ENCODE measurements at regions not wholly inside any gene's neighbourhood (a gene's known extent, or its start where the extent isn't known, plus 50 kb on each side); places are given as distances from the start of the nearest gene placed in this dataset.

- H3K4me3 ChIP-seq (replicated peaks; ENCODE audit: insufficient read depth, low read length), result no peak overlapping the region
Measured at GRCh38 chr19:29324291-29324680, 111.3 kb upstream of the UQCRFS1 start.

GRCh38 chr19:29324717-29325116, 111.8 kb upstream of the UQCRFS1 start:
- no peak for TF ChIP-seq REST (IDR thresholded peaks at IDR 0.05; ENCODE audit: insufficient replicate concordance, low read depth)
- no peak for TF ChIP-seq GABPA (IDR thresholded peaks at IDR 0.05; ENCODE audit: low read depth)
- TF ChIP-seq POLR2AphosphoS5 (IDR thresholded peaks at IDR 0.05; ENCODE audit: low read depth), result no peak
- no peak for TF ChIP-seq CTCF (IDR thresholded peaks at IDR 0.05; ENCODE audit: insufficient read depth, low read length)
- TF ChIP-seq SPI1 (IDR thresholded peaks at IDR 0.05; ENCODE audit: borderline replicate concordance, low read depth), result no peak
- Histone ChIP-seq H3K27ac (replicated peaks) (no peak overlapping the region), H3K4me3 (replicated peaks; ENCODE audit: insufficient read depth, low read length) (no peak overlapping the region), H3K27me3 (ENCODE audit: insufficient read depth, poor library complexity, severe bottlenecking) (peaks cover 2% of the 10 kb centered on the region)
- DNase-seq (ENCODE audit: low read depth in 1 of 2, low spot score in 1 of 2), result no peak

More at GRCh38 chr19:29324291-29324680, 111.3 kb upstream of the UQCRFS1 start:
- Histone ChIP-seq H3K27ac (replicated peaks) (no peak overlapping the region), H3K27me3 (ENCODE audit: insufficient read depth, poor library complexity, severe bottlenecking) (peaks cover 2% of the 10 kb centered on the region)
- TF ChIP-seq POLR2AphosphoS5 (IDR thresholded peaks at IDR 0.05; ENCODE audit: low read depth), result no peak
- DNase-seq (ENCODE audit: low read depth in 1 of 2, low spot score in 1 of 2), result no peak

GRCh38 chr19:29325241-29325975, 112.5 kb upstream of the UQCRFS1 start:
- no peak for DNase-seq (ENCODE audit: low read depth in 1 of 2, low spot score in 1 of 2)
- no peak overlapping the region for H3K4me3 ChIP-seq (replicated peaks; ENCODE audit: insufficient read depth, low read length)
- no peak overlapping the region for H3K27ac ChIP-seq (replicated peaks)
- TF ChIP-seq GABPA (IDR thresholded peaks at IDR 0.05; ENCODE audit: low read depth), result no peak
- TF ChIP-seq SPI1 (IDR thresholded peaks at IDR 0.05; ENCODE audit: borderline replicate concordance, low read depth), result no peak
- no peak for TF ChIP-seq POLR2AphosphoS5 (IDR thresholded peaks at IDR 0.05; ENCODE audit: low read depth)
- no peak for TF ChIP-seq REST (IDR thresholded peaks at IDR 0.05; ENCODE audit: insufficient replicate concordance, low read depth)
- no peak for TF ChIP-seq CTCF (IDR thresholded peaks at IDR 0.05; ENCODE audit: insufficient read depth, low read length)
- peaks cover 2% of the 10 kb centered on the region for H3K27me3 ChIP-seq (ENCODE audit: insufficient read depth, poor library complexity, severe bottlenecking)

- no peak overlapping the region for H3K4me3 ChIP-seq (replicated peaks; ENCODE audit: insufficient read depth, low read length)
- no peak for DNase-seq (ENCODE audit: low read depth in 1 of 2, low spot score in 1 of 2)
- no peaks in the 10 kb centered on the region for H3K27me3 ChIP-seq (ENCODE audit: insufficient read depth, poor library complexity, severe bottlenecking)
- TF ChIP-seq REST (IDR thresholded peaks at IDR 0.05; ENCODE audit: insufficient replicate concordance, low read depth) (no peak), GABPA (IDR thresholded peaks at IDR 0.05; ENCODE audit: low read depth) (no peak), SPI1 (IDR thresholded peaks at IDR 0.05; ENCODE audit: borderline replicate concordance, low read depth) (no peak), POLR2AphosphoS5 (IDR thresholded peaks at IDR 0.05; ENCODE audit: low read depth) (no peak)
- no peak overlapping the region for H3K27ac ChIP-seq (replicated peaks)
Measured at GRCh38 chr19:29326351-29326750, 113.4 kb upstream of the UQCRFS1 start.

Data from HL-60 (cell line).